AG04450 (cell line): ENCODE measurements at regions not wholly inside any gene's neighbourhood (a gene's known extent, or its start where the extent isn't known, plus 50 kb on each side); places are given as distances from the start of the nearest gene placed in this dataset.

Experiments
- CTCF ChIA-PET: fragments of 300-600, 350-600 bp; formaldehyde crosslinking; extraction: SDS; loops from one replicate; lab custom pipeline; 2022; ENCODE audit warnings: antibody characterized with exemption, inconsistent platforms; lab: Charles Lee
- POLR2A ChIA-PET: fragments of 350-600 bp; formaldehyde crosslinking; extraction: SDS; loops from one replicate; lab custom pipeline; 2021; ENCODE audit warnings: antibody characterized with exemption, inconsistent platforms; lab: Yijun Ruan, JAX
- DNase-seq: peaks from one replicate; pipeline ENCODE4 v3.0.0-alpha.2; 2011; ENCODE audit warnings: low read depth, low spot score
- H3K27ac ChIP-seq: one replicate; pipeline ENCODE4 v1.5.1; 2012; ENCODE audit warnings: low read depth, low read length, control low read depth
- H3K27me3 ChIP-seq: one replicate; pipeline ENCODE4 v1.6.0; 2012; ENCODE audit warnings: low read length; ENCODE audit not compliant: control insufficient read depth, insufficient read depth
- H3K4me3 ChIP-seq: 2 replicates; pipeline ENCODE4 v1.5.1; 2011; ENCODE audit warnings: mild to moderate bottlenecking, low read depth, low read length, control low read depth
- H3K9me3 ChIP-seq: 2 replicates; pipeline ENCODE4 v1.5.1; 2012; ENCODE audit warnings: low read length; ENCODE audit not compliant: control insufficient read depth, insufficient read depth
- TF ChIP-seq, protein P1 (sequence below): IDR thresholded peaks from 2 replicates; pipeline ENCODE4 v1.5.1; 2011; ENCODE audit warnings: low read depth, low read length, control low read depth, inconsistent platforms

DNA sequence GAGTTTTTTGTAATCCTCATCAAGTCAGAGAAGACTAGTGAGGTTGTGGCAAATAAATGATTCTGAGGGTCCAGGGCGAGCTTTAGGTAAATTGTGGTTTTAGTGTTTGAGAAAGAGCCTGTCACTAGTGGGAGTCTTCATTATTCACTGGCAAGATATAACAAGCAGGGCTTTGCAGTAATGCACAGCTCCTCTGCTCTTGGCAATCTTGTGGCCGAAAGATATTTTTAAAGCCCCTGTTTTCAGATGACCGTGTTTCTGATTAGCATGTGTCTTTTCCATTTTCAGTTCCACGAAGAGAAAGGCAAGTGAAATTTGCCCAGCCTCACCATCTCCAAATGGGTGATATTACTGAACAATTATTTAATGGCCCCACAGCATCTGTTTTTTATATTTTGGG lies 154.0 kb upstream of the BCL6 start:
- ChIA-PET CTCF (interaction anchor here (1.2 kb wide), 1 partner anchor 96 kb away, joined by 3 read pairs; no protein-coding TSS in a partner anchor), POLR2A (no interaction called here)
- no peak overlapping the region for H3K4me3 ChIP-seq
- H3K9me3 ChIP-seq, result peaks cover 4% of the 10 kb centered on the region; the same call in 1 of the 2 replicates
- H3K27me3 ChIP-seq, result peaks cover 8% of the 10 kb centered on the region
- TF ChIP-seq, protein P1, sequence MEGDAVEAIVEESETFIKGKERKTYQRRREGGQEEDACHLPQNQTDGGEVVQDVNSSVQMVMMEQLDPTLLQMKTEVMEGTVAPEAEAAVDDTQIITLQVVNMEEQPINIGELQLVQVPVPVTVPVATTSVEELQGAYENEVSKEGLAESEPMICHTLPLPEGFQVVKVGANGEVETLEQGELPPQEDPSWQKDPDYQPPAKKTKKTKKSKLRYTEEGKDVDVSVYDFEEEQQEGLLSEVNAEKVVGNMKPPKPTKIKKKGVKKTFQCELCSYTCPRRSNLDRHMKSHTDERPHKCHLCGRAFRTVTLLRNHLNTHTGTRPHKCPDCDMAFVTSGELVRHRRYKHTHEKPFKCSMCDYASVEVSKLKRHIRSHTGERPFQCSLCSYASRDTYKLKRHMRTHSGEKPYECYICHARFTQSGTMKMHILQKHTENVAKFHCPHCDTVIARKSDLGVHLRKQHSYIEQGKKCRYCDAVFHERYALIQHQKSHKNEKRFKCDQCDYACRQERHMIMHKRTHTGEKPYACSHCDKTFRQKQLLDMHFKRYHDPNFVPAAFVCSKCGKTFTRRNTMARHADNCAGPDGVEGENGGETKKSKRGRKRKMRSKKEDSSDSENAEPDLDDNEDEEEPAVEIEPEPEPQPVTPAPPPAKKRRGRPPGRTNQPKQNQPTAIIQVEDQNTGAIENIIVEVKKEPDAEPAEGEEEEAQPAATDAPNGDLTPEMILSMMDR, result no peak
- no peak for DNase-seq
- no peak overlapping the region for H3K27ac ChIP-seq

DNA sequence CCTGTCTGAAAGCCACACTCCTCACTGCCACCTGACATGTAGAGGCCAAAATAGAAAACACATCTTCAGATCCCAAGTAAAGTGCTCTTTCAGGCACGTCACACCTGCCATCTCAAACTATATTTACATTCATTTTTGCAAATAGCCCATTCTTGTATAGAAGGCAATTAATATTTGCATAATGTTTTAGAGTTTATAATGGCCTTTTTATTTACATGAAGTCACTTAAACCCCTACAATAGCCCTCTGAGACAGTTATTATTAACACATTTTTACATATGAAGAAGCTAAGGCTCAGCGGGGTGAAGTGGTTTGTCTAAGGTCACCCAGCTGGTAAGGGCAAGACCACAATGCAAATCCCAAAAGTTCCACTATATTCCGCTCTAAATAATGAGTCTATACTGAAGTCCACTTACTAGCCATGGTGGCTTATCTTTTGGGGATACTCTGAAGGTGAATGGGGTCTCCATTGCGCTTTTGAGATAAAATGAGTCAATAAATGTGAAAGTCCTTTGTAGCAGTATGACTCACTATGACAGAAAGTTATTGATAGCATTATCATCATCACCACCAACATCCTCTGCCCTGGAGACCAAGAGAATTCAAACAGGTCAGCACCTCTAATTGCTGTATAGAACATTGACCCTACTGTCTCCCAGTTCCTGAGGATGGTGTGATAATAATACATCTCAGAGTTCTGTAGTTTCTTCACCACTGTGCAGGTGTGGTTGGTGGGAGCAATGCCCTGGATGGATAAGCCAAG lies 155.9 kb upstream of the BCL6 start:
- TF ChIP-seq, protein P1, result no peak
- Histone ChIP-seq H3K4me3 (no peak overlapping the region), H3K27ac (no peak overlapping the region), H3K27me3 (peaks cover 8% of the 10 kb centered on the region), H3K9me3 (peaks cover 4% of the 10 kb centered on the region; the same call in 1 of the 2 replicates)
- ChIA-PET POLR2A (no interaction called here), CTCF (no interaction called here)
- DNase-seq, result no peak

DNA sequence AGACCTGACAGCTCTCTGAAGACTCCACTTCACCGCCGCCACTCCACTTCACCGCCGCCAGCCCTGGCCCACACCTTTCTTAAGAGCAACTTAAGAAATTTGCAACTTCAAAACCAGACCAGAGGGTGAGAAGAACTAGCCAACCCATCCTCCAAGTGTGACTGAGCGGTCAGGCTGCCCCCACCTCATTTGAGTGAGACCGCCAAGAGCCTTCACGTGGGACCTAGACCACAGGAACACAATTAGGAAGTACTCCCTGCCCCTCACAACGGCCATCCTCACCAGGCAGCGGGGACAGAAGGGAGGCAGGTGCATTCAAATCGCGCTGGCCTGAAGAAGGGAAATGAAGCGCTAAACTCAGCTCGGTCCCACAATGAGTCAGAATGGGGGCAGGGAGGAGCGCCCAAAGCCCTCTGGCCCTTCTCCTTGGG lies 156.8 kb upstream of the BCL6 start:
- Histone ChIP-seq H3K27ac (no peak overlapping the region), H3K4me3 (no peak overlapping the region), H3K9me3 (peaks cover 4% of the 10 kb centered on the region; the same call in 1 of the 2 replicates), H3K27me3 (peaks cover 4% of the 10 kb centered on the region)
- TF ChIP-seq, protein P1, result no peak
- no peak for DNase-seq
- ChIA-PET POLR2A (no interaction called here), CTCF (interaction anchor here (0.6 kb wide), 1 partner anchor 196 kb away, joined by 3 read pairs; no protein-coding TSS in a partner anchor)

DNA sequence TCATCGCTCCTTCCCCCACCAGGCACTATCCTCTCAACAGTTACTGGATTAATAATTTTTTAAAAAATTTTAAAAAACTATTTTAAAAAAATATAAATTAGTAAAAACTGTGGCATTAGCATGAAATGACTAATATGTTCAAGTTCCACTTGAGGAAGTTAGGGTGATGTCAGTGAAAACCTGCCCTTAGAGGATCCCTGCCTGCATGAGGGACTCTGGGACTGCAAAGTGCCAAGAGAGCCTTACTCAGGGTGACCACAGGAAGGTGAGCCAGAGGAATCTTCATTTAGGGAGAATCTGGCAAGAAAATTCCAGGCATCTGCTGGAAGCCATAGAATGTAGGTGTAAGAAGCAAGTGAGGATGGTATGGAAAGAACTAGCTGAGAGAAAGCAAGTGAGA lies 157.7 kb upstream of the BCL6 start:
- Histone ChIP-seq H3K27me3 (peaks cover 4% of the 10 kb centered on the region), H3K4me3 (no peak overlapping the region), H3K9me3 (peaks cover 4% of the 10 kb centered on the region; the same call in 1 of the 2 replicates), H3K27ac (no peak overlapping the region)
- ChIA-PET CTCF (no interaction called here), POLR2A (no interaction called here)
- TF ChIP-seq, protein P1, result no peak
- no peak for DNase-seq

DNA sequence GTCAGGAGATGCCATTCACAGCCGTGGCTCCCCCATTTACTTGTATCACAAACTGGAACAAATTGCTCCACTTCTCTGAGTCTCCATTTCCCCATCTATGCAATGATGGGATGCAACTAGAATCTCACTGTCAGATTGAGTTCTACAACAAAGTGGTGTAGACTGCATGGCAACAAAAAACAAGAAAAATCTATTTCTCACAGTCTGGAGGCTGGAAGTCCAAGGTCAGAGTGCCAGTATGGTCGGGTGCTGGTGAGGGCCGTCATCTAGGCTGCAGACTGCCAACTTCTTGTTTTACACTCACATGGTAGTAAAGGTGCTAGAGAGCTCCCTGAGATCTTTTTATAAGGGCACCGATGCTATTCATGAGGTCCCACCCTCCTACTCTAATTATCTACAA lies 158.4 kb upstream of the BCL6 start:
- Histone ChIP-seq H3K4me3 (no peak overlapping the region), H3K9me3 (peaks cover 4% of the 10 kb centered on the region; the same call in 1 of the 2 replicates), H3K27ac (no peak overlapping the region), H3K27me3 (no peaks in the 10 kb centered on the region)
- POLR2A ChIA-PET, result no interaction called here
- CTCF ChIA-PET, result no interaction called here
- TF ChIP-seq, protein P1, result no peak
- no peak for DNase-seq
